Neural cell (in vitro differentiated cells): ENCODE measurements at regions not wholly inside any gene's neighbourhood (a gene's known extent, or its start where the extent isn't known, plus 50 kb on each side); places are given as distances from the start of the nearest gene placed in this dataset.

Experiments used
- CTCF ChIP-seq: fragments of 450-650 bp; IDR thresholded peaks from 2 replicates; pipeline ENCODE4 v1.5.1; 2014; ENCODE audit warnings: antibody characterized with exemption, mild to moderate bottlenecking, moderate library complexity; ENCODE audit not compliant: poor library complexity, severe bottlenecking
- EP300 ChIP-seq: fragments of 450-650 bp; conservative IDR thresholded peaks from 2 replicates; pipeline ENCODE4 v1.6.1; 2014; ENCODE audit warnings: antibody characterized with exemption, mild to moderate bottlenecking, moderate library complexity; ENCODE audit not compliant: poor library complexity, severe bottlenecking
- EZH2 ChIP-seq: fragments of 200-600, 300-800 bp; shearing (Covaris generic), sonication (generic); IDR thresholded peaks from 2 replicates; pipeline ENCODE4 v1.6.1; 2014; ENCODE audit warnings: antibody characterized with exemption, low read length, borderline replicate concordance, mild to moderate bottlenecking; ENCODE audit not compliant: insufficient read depth, poor library complexity, severe bottlenecking
- POLR2AphosphoS5 ChIP-seq: IDR thresholded peaks from 2 replicates; pipeline ENCODE4 v1.6.1; 2012
- RAD21 ChIP-seq: fragments of 450-650 bp; conservative IDR thresholded peaks from 2 replicates; pipeline ENCODE4 v1.6.1; 2014; ENCODE audit warnings: antibody characterized with exemption, mild to moderate bottlenecking, moderate library complexity
- REST ChIP-seq: IDR thresholded peaks from 2 replicates; pipeline ENCODE4 v1.6.1; 2012; ENCODE audit warnings: borderline replicate concordance
- SMC3 ChIP-seq: fragments of 450-650 bp; conservative IDR thresholded peaks from 2 replicates; pipeline ENCODE4 v1.6.1; 2014; ENCODE audit warnings: antibody characterized with exemption, mild to moderate bottlenecking, moderate library complexity; ENCODE audit not compliant: poor library complexity
- TAF1 ChIP-seq: IDR thresholded peaks from 2 replicates; pipeline ENCODE4 v1.6.1; 2012; ENCODE audit warnings: low read depth

DNA sequence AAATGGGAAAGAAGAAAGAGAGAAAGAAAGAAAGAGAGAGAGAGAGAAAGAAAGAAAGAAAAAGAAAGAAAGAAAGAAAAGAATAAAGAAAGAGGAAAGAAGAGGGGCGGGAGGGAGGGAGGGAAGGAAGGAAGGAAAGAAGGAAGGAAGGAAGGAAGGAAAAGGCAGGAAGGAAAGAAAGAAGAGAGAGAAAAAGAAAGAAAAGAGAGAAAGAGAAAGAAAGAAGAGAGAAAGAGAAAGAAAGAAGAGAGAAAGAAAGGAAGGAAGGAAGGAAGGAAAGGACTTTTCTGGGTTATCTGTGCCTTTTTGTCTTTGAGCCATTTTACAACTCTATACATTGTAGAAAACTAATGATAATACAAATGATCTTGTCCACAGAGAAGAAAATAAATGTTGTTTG lies 136.6 kb upstream of the SMAD3 start:
- no peak for TF ChIP-seq REST
- no peak for TF ChIP-seq CTCF
- no peak for TF ChIP-seq POLR2AphosphoS5
- TF ChIP-seq SMC3, result no peak
- TF ChIP-seq EZH2, result no peak
- TF ChIP-seq RAD21, result no peak
- TF ChIP-seq TAF1, result no peak
- TF ChIP-seq EP300, result no peak
